ENCODE measurements at regions not wholly inside any gene's neighbourhood (a gene's known extent, or its start where the extent isn't known, plus 50 kb on each side); places are given as distances from the start of the nearest gene placed in this dataset.

GRCh38 chr6:67888886-67889681 is 746.0 kb upstream of the ADGRB3 start:
- Histone ChIP-seq H4K20me1 (ENCODE audit: control insufficient read depth, insufficient read depth) (no peaks in the 10 kb centered on the region), H3K27me3 (replicated peaks in 1 of 2; ENCODE audit: control insufficient read depth in 2 of 2, insufficient read depth in 2 of 2, low read length in 1 of 2) (no peaks in the 10 kb centered on the region), H3K9me3 (replicated peaks; ENCODE audit: control insufficient read depth, insufficient read depth, low read length) (no peaks in the 10 kb centered on the region), H3K79me2 (ENCODE audit: control insufficient read depth, insufficient read depth, low read length) (no peaks in the 10 kb centered on the region), H3K4me2 (ENCODE audit: control insufficient read depth, insufficient read depth) (no peak overlapping the region), H3K4me1 (ENCODE audit: control insufficient read depth, insufficient read depth, low read length) (no peaks in the 10 kb centered on the region), H3K36me3 (ENCODE audit: control insufficient read depth in 2 of 2, insufficient read depth in 2 of 2, low read length in 1 of 2) (no peaks in the 10 kb centered on the region), H3K9ac (ENCODE audit: control insufficient read depth, insufficient read depth, low read length) (no peak overlapping the region), H3K4me3 (no peak overlapping the region), H3K27ac (ENCODE audit: control insufficient read depth, insufficient read depth) (no peak overlapping the region), H2AFZ (ENCODE audit: control insufficient read depth, low read depth, low read length) (no peak overlapping the region)
- ChIA-PET CTCF (no interaction called here), RAD21 (ENCODE audit: unreplicated experiment) (no interaction called here), SMC1A (ENCODE audit: uncharacterized antibody, unreplicated experiment) (interaction anchor here (0.7 kb wide), 1 partner anchor 22 kb away, joined by 3 read pairs; no protein-coding TSS in a partner anchor), POLR2A (no interaction called here)
- in situ Hi-C loops (cut with MboI), result no loop called here
- intact Hi-C loops (cut with micrococcal nuclease; ENCODE audit: unreplicated experiment), result no loop called here
- TF ChIP-seq KAT2A (conservative IDR thresholded peaks at IDR 0.05; ENCODE audit: control insufficient read depth, low read depth, low read length) (no peak), BCLAF1 (IDR thresholded peaks at IDR 0.05) (no peak), NR2F1 (conservative IDR thresholded peaks at IDR 0.05) (0 out of 2 replicates have a peak, but pooled peaks have one; percentile 38), RUNX3 (IDR thresholded peaks at IDR 0.05; ENCODE audit: low read length) (0 out of 2 replicates have a peak, but pooled peaks have one; percentile 20), KDM1A (IDR thresholded peaks at IDR 0.05; ENCODE audit: borderline replicate concordance) (no peak), MAX (IDR thresholded peaks at IDR 0.05; ENCODE audit: low read depth, low read length) (no peak), FOS (IDR thresholded peaks at IDR 0.05; ENCODE audit: borderline replicate concordance, extremely low read depth, insufficient read length) (no peak)
- 24% methylated on average over 21 of the region's 21 CpGs for WGBS (ENCODE audit: insufficient coverage, insufficient replicate concordance, low lambda C conversion rate, missing lambda C conversion rate)
- DNase-seq (ENCODE audit: low read depth, low spot score) (no peak), FAIRE-seq (no peak), ATAC-seq (peak; percentile 38; the same call in 2 of the 3 replicates)
- no TSS peak for BruUV-seq (replicated peaks)
